GM12878 (cell line): ENCODE measurements at regions not wholly inside any gene's neighbourhood (a gene's known extent, or its start where the extent isn't known, plus 50 kb on each side); places are given as distances from the start of the nearest gene placed in this dataset.

Experiments
- ATAC-seq: fragments of 200-7000 bp; cut with Tn5 transposase; 3 replicates; pipeline ENCODE4 v1.9.1; 2020; ENCODE audit warnings: mild to moderate bottlenecking, moderate library complexity
- BruUV-seq: library from RNA; stranded (reverse); fragments of 400-500 nt; replicated peaks from 2 replicates; lab custom pipeline; 2021; lab: Mats Ljungman, UMichigan
- CTCF ChIA-PET: fragments of 300-600 bp; sonication (Branson Sonifier 250); formaldehyde crosslinking; extraction: SDS; loops from one replicate; lab custom pipeline; 2021; ENCODE audit warnings: inconsistent platforms; lab: Yijun Ruan, JAX
- POLR2A ChIA-PET: fragments of 350-600 bp; formaldehyde crosslinking; extraction: SDS; loops from one replicate; lab custom pipeline; 2021; ENCODE audit warnings: inconsistent platforms; lab: Charles Lee
- RAD21 ChIA-PET: fragments of 300-600 bp; sonication (Branson Sonifier 250); formaldehyde crosslinking; loops from one replicate; lab custom pipeline; 2023; ENCODE audit warnings: antibody characterized with exemption; ENCODE audit not compliant: unreplicated experiment; lab: Charles Lee
- SMC1A ChIA-PET: fragments of 300-600 bp; sonication (Branson Sonifier 250); formaldehyde crosslinking; loops from one replicate; lab custom pipeline; 2023; ENCODE audit not compliant: unreplicated experiment, uncharacterized antibody; lab: Charles Lee
- DNase-seq: peaks from one replicate; pipeline ENCODE4 v3.0.0-alpha.2; 2011; ENCODE audit warnings: low read depth, low spot score
- FAIRE-seq: peaks from 3 replicates; lab custom pipeline; 2011; peaks lifted over from hg19 to GRCh38; lab: Jason Lieb, UNC
- H2AFZ ChIP-seq: 2 replicates; pipeline ENCODE4 v1.6.0; 2011; ENCODE audit warnings: low read depth, low read length, control low read depth; ENCODE audit not compliant: control insufficient read depth
- H3K27ac ChIP-seq: 2 replicates; pipeline ENCODE4 v1.5.1; 2011; ENCODE audit warnings: control low read depth; ENCODE audit not compliant: control insufficient read depth, insufficient read depth
- H3K27me3 ChIP-seq, 2 experiments: replicated peaks in 1 of 2; 2 replicates each; pipeline versions ENCODE4 v1.6.0 to v1.6.1; 2011; ENCODE audit warnings: low read length in 1 of 2; ENCODE audit not compliant: control insufficient read depth in 2 of 2, insufficient read depth in 2 of 2
- H3K36me3 ChIP-seq, 2 experiments: 2 replicates each; pipeline ENCODE4 v1.5.1; 2011; ENCODE audit warnings: low read length in 1 of 2; ENCODE audit not compliant: control insufficient read depth in 2 of 2, insufficient read depth in 2 of 2
- H3K4me1 ChIP-seq: 2 replicates; pipeline ENCODE4 v1.6.1; 2011; ENCODE audit warnings: mild to moderate bottlenecking, low read length, moderate library complexity, mixed read lengths; ENCODE audit not compliant: control insufficient read depth, insufficient read depth
- H3K4me2 ChIP-seq: 2 replicates; pipeline ENCODE4 v1.6.0; 2011; ENCODE audit warnings: control low read depth; ENCODE audit not compliant: control insufficient read depth, insufficient read depth
- H3K4me3 ChIP-seq: fragments of 200-600 bp; sonication (generic); 2 replicates; pipeline ENCODE4 v1.5.1; 2016
- H3K79me2 ChIP-seq: 2 replicates; pipeline ENCODE4 v1.6.0; 2011; ENCODE audit warnings: low read length; ENCODE audit not compliant: control insufficient read depth, insufficient read depth
- H3K9ac ChIP-seq: 2 replicates; pipeline ENCODE4 v1.8.0; 2011; ENCODE audit warnings: low read length, control low read depth, mixed read lengths; ENCODE audit not compliant: control insufficient read depth, insufficient read depth
- H3K9me3 ChIP-seq: replicated peaks from 3 replicates; pipeline ENCODE4 v1.5.1; 2011; ENCODE audit warnings: mild to moderate bottlenecking, low read length; ENCODE audit not compliant: control insufficient read depth, insufficient read depth
- H4K20me1 ChIP-seq: 2 replicates; pipeline ENCODE4 v1.6.0; 2011; ENCODE audit not compliant: control insufficient read depth, insufficient read depth
- ATF3 ChIP-seq: IDR thresholded peaks from 2 replicates; pipeline ENCODE4 v1.6.1; 2011; ENCODE audit warnings: low read depth, mild to moderate bottlenecking, low read length, moderate library complexity, borderline replicate concordance; ENCODE audit errors: extremely low read depth
- CTCF ChIP-seq, 3 experiments: IDR thresholded peaks in 2 of 3; conservative IDR thresholded peaks in 1 of 3; 2 replicates each; pipeline ENCODE4 v1.5.1; 2011; ENCODE audit warnings: low read depth in 3 of 3, low read length in 3 of 3, mild to moderate bottlenecking in 3 of 3, control low read depth in 2 of 3, moderate library complexity in 2 of 3, inconsistent platforms in 1 of 3, mixed read lengths in 1 of 3; ENCODE audit not compliant: control insufficient read depth in 2 of 3, insufficient read depth in 1 of 3; ENCODE audit errors: extremely low read depth in 1 of 3
- FOS ChIP-seq: IDR thresholded peaks from 3 replicates; pipeline ENCODE4 v1.6.1; 2011; ENCODE audit warnings: borderline replicate concordance; ENCODE audit not compliant: insufficient read length; ENCODE audit errors: extremely low read depth
- HDGF ChIP-seq: fragments of 450-650 bp; IDR thresholded peaks from 2 replicates; pipeline ENCODE4 v1.6.1; 2016; ENCODE audit warnings: antibody characterized with exemption
- MXI1 ChIP-seq: fragments of 150-350 bp; IDR thresholded peaks from 2 replicates; pipeline ENCODE4 v1.6.1; 2011; ENCODE audit warnings: low read depth, mild to moderate bottlenecking, inconsistent platforms, low read length, improper control_type of control experiment
- ZNF384 ChIP-seq: IDR thresholded peaks from 2 replicates; pipeline ENCODE4 v1.6.1; 2012; ENCODE audit warnings: low read depth, mild to moderate bottlenecking, low read length, improper control_type of control experiment, borderline replicate concordance
- in situ Hi-C: fragments of 300-500 bp; cut with MboI; formaldehyde crosslinking; loops from 9 replicates; pipeline ENCODE4 v1.14.3; 2018; ENCODE audit warnings: mixed read lengths
- intact Hi-C: fragments of 100-400 bp; cut with micrococcal nuclease; formaldehyde crosslinking; loops from one replicate; pipeline ENCODE4 v1.14.2; 2022; ENCODE audit not compliant: unreplicated experiment

GRCh38 chr13:88360761-88361160 lies 689.6 kb downstream of the SLITRK5 start (continued):
- TF ChIP-seq CTCF (IDR thresholded peaks at IDR 0.05 in 2 of 3, conservative IDR thresholded peaks at IDR 0.05 in 1 of 3; ENCODE audit: control insufficient read depth in 2 of 3, extremely low read depth in 1 of 3, insufficient read depth in 1 of 3, low read depth in 3 of 3, low read length in 3 of 3) = no peak
- no peak for TF ChIP-seq FOS
- TF ChIP-seq MXI1 = no peak

GRCh38 chr13:88369866-88370265 lies 698.7 kb downstream of the SLITRK5 start:
- POLR2A ChIA-PET = no interaction called here
- FAIRE-seq = no peak
- no TSS peak for BruUV-seq

More at GRCh38 chr13:88369866-88370265, 698.7 kb downstream of the SLITRK5 start:
- ATAC-seq = no peak
- Histone ChIP-seq H3K27me3 (no peaks in the 10 kb centered on the region), H3K9ac (no peak overlapping the region), H4K20me1 (no peaks in the 10 kb centered on the region), H3K9me3 (no peaks in the 10 kb centered on the region), H3K4me3 (no peak overlapping the region), H3K27ac (no peak overlapping the region), H2AFZ (no peak overlapping the region), H3K4me1 (no peaks in the 10 kb centered on the region), H3K36me3 (no peaks in the 10 kb centered on the region), H3K4me2 (no peak overlapping the region), H3K79me2 (no peaks in the 10 kb centered on the region)
- ChIA-PET CTCF (no interaction called here), RAD21 (no interaction called here), SMC1A (no interaction called here)
- no peak for DNase-seq
- in situ Hi-C loops = no loop called here
- intact Hi-C loops = no loop called here
- TF ChIP-seq HDGF = no peak
- TF ChIP-seq ZNF384 = no peak
- no peak for TF ChIP-seq ATF3
